PC-3 (cell line): ENCODE measurements at regions not wholly inside any gene's neighbourhood (a gene's known extent, or its start where the extent isn't known, plus 50 kb on each side); places are given as distances from the start of the nearest gene placed in this dataset.

Source experiments
- ATAC-seq: fragments of 200-7000 bp; cut with Tn5 transposase; 2 replicates; pipeline ENCODE4 v1.9.1; 2020; ENCODE audit warnings: mild to moderate bottlenecking, moderate library complexity
- BruUV-seq: library from RNA; stranded (reverse); fragments of 400-500 nt; replicated peaks from 2 replicates; lab custom pipeline; 2021; lab: Mats Ljungman, UMichigan
- CTCF ChIA-PET: fragments of 300-600 bp; sonication (Branson Sonifier 250); formaldehyde crosslinking; loops from one replicate; lab custom pipeline; 2022; ENCODE audit warnings: antibody characterized with exemption; lab: Charles Lee
- POLR2A ChIA-PET: fragments of 300-600 bp; sonication (Branson Sonifier 250); formaldehyde crosslinking; loops from one replicate; lab custom pipeline; 2022; ENCODE audit warnings: antibody characterized with exemption; ENCODE audit not compliant: unreplicated experiment; lab: Charles Lee
- DNase-seq: peaks from one replicate; pipeline ENCODE4 v3.0.0-alpha.2; 2015
- H2AFZ ChIP-seq: fragments of 300-600 bp; sonication (generic); 2 replicates; pipeline ENCODE4 v1.6.0; 2016; ENCODE audit warnings: antibody characterized with exemption, low read length
- H3F3A ChIP-seq: fragments of 300-600 bp; sonication (generic); one replicate; pipeline ENCODE4 v1.6.0; 2017; ENCODE audit warnings: antibody characterized with exemption, low read length, control low read depth, mild to moderate bottlenecking; ENCODE audit not compliant: unreplicated experiment
- H3K27ac ChIP-seq: fragments of 300-600 bp; sonication (generic); 2 replicates; pipeline ENCODE4 v1.5.1; 2016; ENCODE audit warnings: mild to moderate bottlenecking, low read length
- H3K27me3 ChIP-seq: fragments of 300-600 bp; sonication (generic); 2 replicates; pipeline ENCODE4 v1.6.1; 2016; ENCODE audit warnings: low read length, mixed read lengths
- H3K36me3 ChIP-seq: fragments of 300-600 bp; sonication (generic); 2 replicates; pipeline ENCODE4 v1.6.1; 2016; ENCODE audit warnings: low read depth, mixed run types, low read length, mixed read lengths
- H3K4me1 ChIP-seq: fragments of 300-600 bp; sonication (generic); 2 replicates; pipeline ENCODE4 v1.5.1; 2016; ENCODE audit warnings: low read length; ENCODE audit not compliant: insufficient read depth
- H3K4me2 ChIP-seq: fragments of 300-600 bp; sonication (generic); 2 replicates; pipeline ENCODE4 v1.6.0; 2016; ENCODE audit warnings: low read length
- H3K4me3 ChIP-seq: fragments of 300-600 bp; sonication (generic); 2 replicates; pipeline ENCODE4 v1.5.1; 2016; ENCODE audit warnings: mild to moderate bottlenecking, low read length, mixed read lengths
- H3K79me2 ChIP-seq: fragments of 300-600 bp; sonication (generic); 2 replicates; pipeline ENCODE4 v1.6.1; 2017; ENCODE audit warnings: low read length, mixed read lengths
- H3K9ac ChIP-seq: fragments of 300-600 bp; sonication (generic); 2 replicates; pipeline ENCODE4 v1.6.0; 2016; ENCODE audit warnings: mild to moderate bottlenecking, low read length
- H3K9me2 ChIP-seq: fragments of 300-600 bp; sonication (generic); replicated peaks from 2 replicates; pipeline ENCODE4 v1.6.1; 2016; ENCODE audit warnings: mixed run types, low read length, mixed read lengths
- H3K9me3 ChIP-seq: fragments of 300-600 bp; sonication (generic); 2 replicates; pipeline ENCODE4 v1.6.1; 2016; ENCODE audit warnings: low read length, mixed read lengths
- H4K20me1 ChIP-seq: fragments of 300-600 bp; sonication (generic); 2 replicates; pipeline ENCODE4 v1.6.1; 2016; ENCODE audit warnings: low read length, mixed read lengths
- CTCF ChIP-seq: fragments of 300-600 bp; sonication (generic); conservative IDR thresholded peaks from 2 replicates; pipeline ENCODE4 v1.5.1; 2017; ENCODE audit warnings: antibody characterized with exemption, low read depth, mild to moderate bottlenecking, low read length
- EZH2 ChIP-seq: fragments of 300-600 bp; sonication (generic); IDR thresholded peaks from one replicate; pipeline ENCODE4 v1.6.1; 2017; ENCODE audit warnings: antibody characterized with exemption, mild to moderate bottlenecking, low read length; ENCODE audit not compliant: unreplicated experiment
- EZH2phosphoT487 ChIP-seq: fragments of 300-600 bp; sonication (generic); IDR thresholded peaks from 2 replicates; pipeline ENCODE4 v1.6.1; 2018; ENCODE audit warnings: mild to moderate bottlenecking, antibody characterized with exemption, low read length, borderline replicate concordance
- intact Hi-C: fragments of 100-400 bp; cut with micrococcal nuclease; formaldehyde crosslinking; loops from 2 replicates; pipeline ENCODE4 v1.9.0; 2023

GRCh38 chr2:71787108-71787415 lies 333.7 kb downstream of the DYSF start:
- DNase-seq, result no peak
- Histone ChIP-seq H4K20me1 (no peaks in the 10 kb centered on the region), H2AFZ (no peak overlapping the region), H3K36me3 (no peaks in the 10 kb centered on the region), H3K27ac (no peak overlapping the region), H3K9me2 (no peaks in the 10 kb centered on the region), H3F3A (peaks cover 8% of the 10 kb centered on the region), H3K79me2 (no peaks in the 10 kb centered on the region), H3K4me1 (peaks cover 47% of the 10 kb centered on the region), H3K27me3 (no peaks in the 10 kb centered on the region), H3K9me3 (no peaks in the 10 kb centered on the region), H3K9ac (no peak overlapping the region), H3K4me2 (no peak overlapping the region), H3K4me3 (no peak overlapping the region)
- no peak for ATAC-seq
- BruUV-seq, result no TSS peak
- ChIA-PET POLR2A (no interaction called here), CTCF (no interaction called here)
- intact Hi-C loops, result loop anchor here (10.0 kb wide), 1 partner anchor 208 kb away; no protein-coding TSS in a partner anchor
- TF ChIP-seq EZH2 (no peak), EZH2phosphoT487 (no peak), CTCF (no peak)

GRCh38 chr2:71786291-71787107 lies 333.1 kb downstream of the DYSF start:
- Histone ChIP-seq H3K27me3 (no peaks in the 10 kb centered on the region), H3K36me3 (no peaks in the 10 kb centered on the region), H3K79me2 (no peaks in the 10 kb centered on the region), H4K20me1 (no peaks in the 10 kb centered on the region), H3F3A (peaks cover 8% of the 10 kb centered on the region), H3K4me3 (no peak overlapping the region), H3K27ac (no peak overlapping the region), H3K9me3 (no peaks in the 10 kb centered on the region), H3K9me2 (no peaks in the 10 kb centered on the region), H3K4me2 (no peak overlapping the region), H2AFZ (no peak overlapping the region), H3K4me1 (peaks cover 47% of the 10 kb centered on the region), H3K9ac (no peak overlapping the region)
- ATAC-seq (no peak), DNase-seq (no peak)
- POLR2A ChIA-PET, result no interaction called here
- CTCF ChIA-PET, result no interaction called here
- BruUV-seq, result no TSS peak
- no peak for TF ChIP-seq EZH2phosphoT487
- no peak for TF ChIP-seq EZH2
- TF ChIP-seq CTCF, result no peak
- intact Hi-C loops, result loop anchor here (10.0 kb wide), 1 partner anchor 208 kb away; no protein-coding TSS in a partner anchor

- H4K20me1 ChIP-seq, result no peaks in the 10 kb centered on the region
- TF ChIP-seq EZH2phosphoT487 (no peak), CTCF (no peak)
- DNase-seq (no peak), ATAC-seq (no peak)
- no peaks in the 10 kb centered on the region for H3K9me3 ChIP-seq
- H3K27me3 ChIP-seq, result no peaks in the 10 kb centered on the region
- CTCF ChIA-PET, result no interaction called here
- intact Hi-C loops, result loop anchor here (10.0 kb wide), 1 partner anchor 209 kb away; no protein-coding TSS in a partner anchor
- H3K4me1 ChIP-seq, result peaks cover 47% of the 10 kb centered on the region
- H3K9ac ChIP-seq, result no peak overlapping the region
- peak overlapping the region; percentile 18; the same call in 1 of the 2 replicates for H3K4me3 ChIP-seq
- H3K79me2 ChIP-seq, result no peaks in the 10 kb centered on the region
- peak overlapping the region; percentile 79 for H3K27ac ChIP-seq
- H3K36me3 ChIP-seq, result no peaks in the 10 kb centered on the region
- peaks cover 8% of the 10 kb centered on the region for H3F3A ChIP-seq
- POLR2A ChIA-PET, result no interaction called here
- no TSS peak for BruUV-seq
- peak overlapping the region; percentile 70 for H3K4me2 ChIP-seq
- no peak overlapping the region for H2AFZ ChIP-seq
- H3K9me2 ChIP-seq, result no peaks in the 10 kb centered on the region
These were observed 332.2 kb downstream of the DYSF start for GRCh38 chr2:71785516-71785981.
